PC-3 (cell line): ENCODE measurements at regions not wholly inside any gene's neighbourhood (a gene's known extent, or its start where the extent isn't known, plus 50 kb on each side); places are given as distances from the start of the nearest gene placed in this dataset.

Source experiments
- CTCF ChIP-seq: fragments of 300-600 bp; sonication (generic); conservative IDR thresholded peaks from 2 replicates; pipeline ENCODE4 v1.5.1; 2017; ENCODE audit warnings: antibody characterized with exemption, low read depth, mild to moderate bottlenecking, low read length
- EZH2 ChIP-seq: fragments of 300-600 bp; sonication (generic); IDR thresholded peaks from one replicate; pipeline ENCODE4 v1.6.1; 2017; ENCODE audit warnings: antibody characterized with exemption, mild to moderate bottlenecking, low read length; ENCODE audit not compliant: unreplicated experiment
- EZH2phosphoT487 ChIP-seq: fragments of 300-600 bp; sonication (generic); IDR thresholded peaks from 2 replicates; pipeline ENCODE4 v1.6.1; 2018; ENCODE audit warnings: mild to moderate bottlenecking, antibody characterized with exemption, low read length, borderline replicate concordance

- TF ChIP-seq CTCF: no peak
- no peak for TF ChIP-seq EZH2
- no peak for TF ChIP-seq EZH2phosphoT487
Measured at GRCh38 chr6:137434640-137435039, 59.6 kb downstream of the OLIG3 start.
